Astrocyte of the spinal cord (primary cell): ENCODE measurements at regions not wholly inside any gene's neighbourhood (a gene's known extent, or its start where the extent isn't known, plus 50 kb on each side); places are given as distances from the start of the nearest gene placed in this dataset.
"Not testable (repeated sequence)": the region's sequence is repeated elsewhere in the genome, so short reads cannot be mapped to it uniquely, and the experiment has no call there.

ENCODE experiments used
- DNase-seq: peaks from one replicate; pipeline ENCODE4 v3.0.0; 2011; ENCODE audit warnings: low read depth, low spot score
- H3K4me3 ChIP-seq: 2 replicates; pipeline ENCODE4 v1.5.1; 2011; ENCODE audit warnings: low read depth, mild to moderate bottlenecking, low read length, moderate library complexity
- in situ Hi-C: cut with HindIII; loops from 2 replicates; pipeline ENCODE4 v1.10.0; 2017; ENCODE audit warnings: low sequenced_read_pairs
- TF ChIP-seq, protein P1 (sequence below): IDR thresholded peaks from 2 replicates; pipeline ENCODE4 v1.5.1; 2012; ENCODE audit warnings: low read depth, mild to moderate bottlenecking, low read length, inconsistent platforms

GRCh38 chr9:22645893-22646292 lies 199.3 kb downstream of the DMRTA1 start:
- DNase-seq: peak; percentile 14
- in situ Hi-C loops: no loop called here
- TF ChIP-seq, protein P1, sequence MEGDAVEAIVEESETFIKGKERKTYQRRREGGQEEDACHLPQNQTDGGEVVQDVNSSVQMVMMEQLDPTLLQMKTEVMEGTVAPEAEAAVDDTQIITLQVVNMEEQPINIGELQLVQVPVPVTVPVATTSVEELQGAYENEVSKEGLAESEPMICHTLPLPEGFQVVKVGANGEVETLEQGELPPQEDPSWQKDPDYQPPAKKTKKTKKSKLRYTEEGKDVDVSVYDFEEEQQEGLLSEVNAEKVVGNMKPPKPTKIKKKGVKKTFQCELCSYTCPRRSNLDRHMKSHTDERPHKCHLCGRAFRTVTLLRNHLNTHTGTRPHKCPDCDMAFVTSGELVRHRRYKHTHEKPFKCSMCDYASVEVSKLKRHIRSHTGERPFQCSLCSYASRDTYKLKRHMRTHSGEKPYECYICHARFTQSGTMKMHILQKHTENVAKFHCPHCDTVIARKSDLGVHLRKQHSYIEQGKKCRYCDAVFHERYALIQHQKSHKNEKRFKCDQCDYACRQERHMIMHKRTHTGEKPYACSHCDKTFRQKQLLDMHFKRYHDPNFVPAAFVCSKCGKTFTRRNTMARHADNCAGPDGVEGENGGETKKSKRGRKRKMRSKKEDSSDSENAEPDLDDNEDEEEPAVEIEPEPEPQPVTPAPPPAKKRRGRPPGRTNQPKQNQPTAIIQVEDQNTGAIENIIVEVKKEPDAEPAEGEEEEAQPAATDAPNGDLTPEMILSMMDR: no peak
- no peak overlapping the region for H3K4me3 ChIP-seq

GRCh38 chr9:22649384-22649783 lies 202.8 kb downstream of the DMRTA1 start:
- in situ Hi-C loops: no loop called here
- TF ChIP-seq, protein P1: no peak
- H3K4me3 ChIP-seq: no peak overlapping the region
- DNase-seq: no peak

DNA sequence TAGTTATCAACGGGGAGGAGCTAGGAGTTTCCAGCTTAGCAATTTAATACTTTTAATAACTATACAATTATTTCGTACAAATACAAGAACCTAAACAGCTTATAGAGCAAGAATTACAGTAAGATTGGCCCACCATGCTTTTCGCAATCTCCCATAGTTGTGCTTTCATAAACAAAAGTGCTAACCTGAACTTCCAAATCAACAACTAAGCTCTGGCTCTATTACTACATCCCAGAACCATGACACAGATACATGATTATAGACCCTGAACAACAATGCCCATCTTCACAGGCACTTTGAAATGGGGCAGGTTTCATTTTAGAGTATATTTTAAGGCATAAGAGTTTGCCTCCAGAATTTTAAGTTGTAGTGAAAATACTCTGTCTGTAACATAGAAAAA lies 203.5 kb downstream of the DMRTA1 start:
- in situ Hi-C loops: no loop called here
- DNase-seq: no peak
- H3K4me3 ChIP-seq: no peak overlapping the region
- TF ChIP-seq, protein P1: no peak

GRCh38 chr9:22650946-22651345 lies 204.3 kb downstream of the DMRTA1 start:
- no peak for DNase-seq
- no peak overlapping the region for H3K4me3 ChIP-seq
- TF ChIP-seq, protein P1: no peak
- in situ Hi-C loops: no loop called here

DNA sequence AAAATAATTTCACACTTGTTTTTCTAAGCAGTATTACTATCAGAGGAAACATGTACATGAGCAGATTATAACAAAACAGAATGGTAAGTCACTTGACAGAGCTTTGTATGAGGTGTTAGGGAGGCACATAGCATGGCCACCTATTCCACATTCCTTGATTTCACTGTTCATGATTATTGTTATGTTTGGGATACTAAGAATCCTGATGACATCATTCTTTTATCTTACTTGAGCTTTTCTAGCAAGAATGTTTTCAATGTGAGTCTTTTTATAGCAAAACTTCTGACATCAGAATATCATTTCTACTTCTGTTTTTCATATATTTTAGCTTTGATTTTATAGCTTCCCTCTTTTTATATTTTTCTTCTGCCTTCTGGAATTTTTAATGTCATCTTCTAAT lies 208.2 kb downstream of the DMRTA1 start:
- H3K4me3 ChIP-seq: no peak overlapping the region
- no peak for DNase-seq
- in situ Hi-C loops: no loop called here
- TF ChIP-seq, protein P1: no peak

GRCh38 chr9:22657713-22658112 lies 211.1 kb downstream of the DMRTA1 start:
- DNase-seq: no peak
- in situ Hi-C loops: no loop called here
- H3K4me3 ChIP-seq: no peak overlapping the region
- TF ChIP-seq, protein P1: no peak

- H3K4me3 ChIP-seq, in situ Hi-C loops: not testable (repeated sequence)
Observed at GRCh38 chr9:22658484-22658883, 211.9 kb downstream of the DMRTA1 start.

More at GRCh38 chr9:22658484-22658883, 211.9 kb downstream of the DMRTA1 start:
- DNase-seq: not testable (repeated sequence)
